HL-60 (cell line): ENCODE measurements at regions not wholly inside any gene's neighbourhood (a gene's known extent, or its start where the extent isn't known, plus 50 kb on each side); places are given as distances from the start of the nearest gene placed in this dataset.

Experiments used
- DNase-seq, 2 experiments: peaks; one replicate each; pipeline ENCODE4 v3.0.0-alpha.2; 2010 to 2020; ENCODE audit warnings: low read depth in 1 of 2, low spot score in 1 of 2
- H3K27ac ChIP-seq: fragments of 250-450 bp; sonication (Bioruptor Pico); replicated peaks from 2 replicates; pipeline ENCODE4 v1.5.1; 2020; ENCODE audit warnings: mild to moderate bottlenecking, moderate library complexity
- H3K27me3 ChIP-seq: fragments of 250-450 bp; sonication (Bioruptor Pico); 2 replicates; pipeline ENCODE4 v1.5.1; 2021; ENCODE audit warnings: mild to moderate bottlenecking, moderate library complexity; ENCODE audit not compliant: insufficient read depth, poor library complexity, severe bottlenecking
- H3K4me3 ChIP-seq: replicated peaks from 2 replicates; pipeline ENCODE4 v1.5.1; 2011; ENCODE audit warnings: mild to moderate bottlenecking, control low read depth, low read length; ENCODE audit not compliant: insufficient read depth
- GABPA ChIP-seq: IDR thresholded peaks from 2 replicates; pipeline ENCODE4 v1.6.1; 2012; ENCODE audit warnings: low read depth
- POLR2AphosphoS5 ChIP-seq: IDR thresholded peaks from 2 replicates; pipeline ENCODE4 v1.6.1; 2012; ENCODE audit warnings: low read depth
- SPI1 ChIP-seq: IDR thresholded peaks from 2 replicates; pipeline ENCODE4 v1.6.1; 2012; ENCODE audit warnings: low read depth, mild to moderate bottlenecking, borderline replicate concordance
- TF ChIP-seq, protein P1 (sequence below): IDR thresholded peaks from one replicate; pipeline ENCODE4 v1.5.1; 2011; ENCODE audit warnings: low read length, control low read depth, inconsistent platforms; ENCODE audit not compliant: insufficient read depth
- TF ChIP-seq, protein P2 (sequence below): IDR thresholded peaks from 2 replicates; pipeline ENCODE4 v1.6.1; 2012; ENCODE audit warnings: low read depth; ENCODE audit not compliant: insufficient replicate concordance

DNA sequence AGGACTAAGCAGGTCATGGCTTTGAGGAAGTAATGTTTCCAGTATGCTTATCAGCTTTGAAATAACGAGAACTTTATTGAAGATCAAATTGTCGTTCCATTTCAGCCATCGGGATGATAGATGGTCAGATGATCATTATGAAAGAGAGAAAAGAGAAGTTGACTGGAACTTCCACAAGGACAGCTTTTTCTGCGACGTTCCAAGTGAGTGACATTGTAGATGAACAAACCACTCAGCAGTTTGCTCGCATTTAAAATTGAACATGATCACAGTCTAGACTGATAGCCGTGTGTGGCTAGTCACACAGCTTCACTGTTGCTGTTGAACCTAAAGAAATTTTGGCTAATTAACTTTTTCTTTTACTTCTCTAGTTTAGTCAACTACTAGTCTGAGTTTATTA, 151.1 kb downstream of the TLR5 start:
- no peak overlapping the region for H3K27ac ChIP-seq
- no peak overlapping the region for H3K4me3 ChIP-seq
- no peak for DNase-seq
- no peak for TF ChIP-seq SPI1
- no peak for TF ChIP-seq POLR2AphosphoS5
- TF ChIP-seq, protein P1, sequence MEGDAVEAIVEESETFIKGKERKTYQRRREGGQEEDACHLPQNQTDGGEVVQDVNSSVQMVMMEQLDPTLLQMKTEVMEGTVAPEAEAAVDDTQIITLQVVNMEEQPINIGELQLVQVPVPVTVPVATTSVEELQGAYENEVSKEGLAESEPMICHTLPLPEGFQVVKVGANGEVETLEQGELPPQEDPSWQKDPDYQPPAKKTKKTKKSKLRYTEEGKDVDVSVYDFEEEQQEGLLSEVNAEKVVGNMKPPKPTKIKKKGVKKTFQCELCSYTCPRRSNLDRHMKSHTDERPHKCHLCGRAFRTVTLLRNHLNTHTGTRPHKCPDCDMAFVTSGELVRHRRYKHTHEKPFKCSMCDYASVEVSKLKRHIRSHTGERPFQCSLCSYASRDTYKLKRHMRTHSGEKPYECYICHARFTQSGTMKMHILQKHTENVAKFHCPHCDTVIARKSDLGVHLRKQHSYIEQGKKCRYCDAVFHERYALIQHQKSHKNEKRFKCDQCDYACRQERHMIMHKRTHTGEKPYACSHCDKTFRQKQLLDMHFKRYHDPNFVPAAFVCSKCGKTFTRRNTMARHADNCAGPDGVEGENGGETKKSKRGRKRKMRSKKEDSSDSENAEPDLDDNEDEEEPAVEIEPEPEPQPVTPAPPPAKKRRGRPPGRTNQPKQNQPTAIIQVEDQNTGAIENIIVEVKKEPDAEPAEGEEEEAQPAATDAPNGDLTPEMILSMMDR = no peak
- TF ChIP-seq GABPA = no peak
- TF ChIP-seq, protein P2, sequence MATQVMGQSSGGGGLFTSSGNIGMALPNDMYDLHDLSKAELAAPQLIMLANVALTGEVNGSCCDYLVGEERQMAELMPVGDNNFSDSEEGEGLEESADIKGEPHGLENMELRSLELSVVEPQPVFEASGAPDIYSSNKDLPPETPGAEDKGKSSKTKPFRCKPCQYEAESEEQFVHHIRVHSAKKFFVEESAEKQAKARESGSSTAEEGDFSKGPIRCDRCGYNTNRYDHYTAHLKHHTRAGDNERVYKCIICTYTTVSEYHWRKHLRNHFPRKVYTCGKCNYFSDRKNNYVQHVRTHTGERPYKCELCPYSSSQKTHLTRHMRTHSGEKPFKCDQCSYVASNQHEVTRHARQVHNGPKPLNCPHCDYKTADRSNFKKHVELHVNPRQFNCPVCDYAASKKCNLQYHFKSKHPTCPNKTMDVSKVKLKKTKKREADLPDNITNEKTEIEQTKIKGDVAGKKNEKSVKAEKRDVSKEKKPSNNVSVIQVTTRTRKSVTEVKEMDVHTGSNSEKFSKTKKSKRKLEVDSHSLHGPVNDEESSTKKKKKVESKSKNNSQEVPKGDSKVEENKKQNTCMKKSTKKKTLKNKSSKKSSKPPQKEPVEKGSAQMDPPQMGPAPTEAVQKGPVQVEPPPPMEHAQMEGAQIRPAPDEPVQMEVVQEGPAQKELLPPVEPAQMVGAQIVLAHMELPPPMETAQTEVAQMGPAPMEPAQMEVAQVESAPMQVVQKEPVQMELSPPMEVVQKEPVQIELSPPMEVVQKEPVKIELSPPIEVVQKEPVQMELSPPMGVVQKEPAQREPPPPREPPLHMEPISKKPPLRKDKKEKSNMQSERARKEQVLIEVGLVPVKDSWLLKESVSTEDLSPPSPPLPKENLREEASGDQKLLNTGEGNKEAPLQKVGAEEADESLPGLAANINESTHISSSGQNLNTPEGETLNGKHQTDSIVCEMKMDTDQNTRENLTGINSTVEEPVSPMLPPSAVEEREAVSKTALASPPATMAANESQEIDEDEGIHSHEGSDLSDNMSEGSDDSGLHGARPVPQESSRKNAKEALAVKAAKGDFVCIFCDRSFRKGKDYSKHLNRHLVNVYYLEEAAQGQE = no peak
- H3K27me3 ChIP-seq = peaks cover 10% of the 10 kb centered on the region

DNA sequence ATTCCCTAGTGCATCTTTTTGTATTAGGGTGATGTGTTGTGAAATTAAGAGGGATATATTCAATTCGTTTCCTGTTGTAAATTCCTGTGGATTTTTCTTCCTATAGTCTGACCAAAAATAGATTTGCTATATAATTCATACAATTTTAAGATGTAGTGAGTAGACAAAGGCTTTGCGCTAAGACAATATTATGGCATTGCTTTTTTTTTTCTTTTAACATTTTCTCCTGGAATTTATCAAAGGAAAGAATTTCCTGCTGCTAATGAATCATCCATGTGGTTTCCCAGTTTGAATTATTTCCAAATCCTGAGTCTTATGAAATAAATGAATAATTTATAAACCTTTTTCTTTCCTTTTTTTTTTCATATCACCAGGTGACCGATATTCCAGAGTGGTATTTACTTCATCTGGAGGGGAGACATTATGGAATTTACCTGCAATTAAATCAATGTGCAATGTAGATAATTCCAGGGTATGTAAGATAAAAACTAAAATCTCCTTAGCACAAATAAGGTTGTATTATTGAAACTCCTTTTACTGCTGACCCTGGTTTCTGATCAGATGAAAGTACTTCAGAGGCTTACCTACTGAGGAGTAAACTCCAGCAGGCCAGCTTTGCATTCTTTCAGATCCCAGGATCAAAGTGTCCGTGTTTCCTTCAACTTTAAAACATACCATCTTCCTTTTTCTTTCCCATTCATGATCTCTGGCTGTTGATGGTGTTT, 148.4 kb downstream of the TLR5 start:
- TF ChIP-seq, protein P1 = no peak
- no peak for TF ChIP-seq SPI1
- TF ChIP-seq GABPA = no peak
- TF ChIP-seq, protein P2 = no peak
- no peak for TF ChIP-seq POLR2AphosphoS5
- no peak overlapping the region for H3K27ac ChIP-seq
- no peak overlapping the region for H3K4me3 ChIP-seq
- peaks cover 13% of the 10 kb centered on the region for H3K27me3 ChIP-seq
- no peak for DNase-seq

DNA sequence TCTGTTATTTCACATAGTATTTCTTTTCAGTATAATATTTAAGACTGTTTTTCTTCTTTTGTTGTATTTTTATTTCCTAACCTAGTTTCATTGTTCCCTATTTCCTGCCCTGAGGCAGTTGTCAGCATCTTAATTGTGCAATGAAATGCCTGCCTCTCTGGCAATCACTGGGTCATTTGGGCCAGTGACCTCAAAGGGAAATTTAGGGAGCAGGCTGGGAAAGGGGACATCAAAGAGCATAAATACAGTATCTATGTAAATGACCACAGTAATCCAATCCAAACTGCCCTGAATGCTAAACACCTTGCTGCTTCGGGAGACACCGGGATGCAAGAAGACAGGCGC, 147.8 kb downstream of the TLR5 start:
- no peak for DNase-seq
- peaks cover 13% of the 10 kb centered on the region for H3K27me3 ChIP-seq
- TF ChIP-seq, protein P1 = no peak
- no peak for TF ChIP-seq GABPA
- TF ChIP-seq, protein P2 = no peak
- TF ChIP-seq SPI1 = no peak
- TF ChIP-seq POLR2AphosphoS5 = no peak
- no peak overlapping the region for H3K4me3 ChIP-seq
- H3K27ac ChIP-seq = no peak overlapping the region
